VCaP (cell line): ENCODE measurements at regions not wholly inside any gene's neighbourhood (a gene's known extent, or its start where the extent isn't known, plus 50 kb on each side); places are given as distances from the start of the nearest gene placed in this dataset.

Experiments used
- H3K27ac ChIP-seq: fragments of 450-650 bp; 2 replicates; pipeline ENCODE4 v1.5.1; 2017
- TF ChIP-seq, protein P1 (sequence below): fragments of 450-650 bp; conservative IDR thresholded peaks from 2 replicates; pipeline ENCODE4 v1.5.1; 2017; ENCODE audit warnings: mild to moderate bottlenecking, moderate library complexity

GRCh38 chr6:21523652-21524051, 69.9 kb upstream of the SOX4 start:
- no peak overlapping the region for H3K27ac ChIP-seq
- TF ChIP-seq, protein P1, sequence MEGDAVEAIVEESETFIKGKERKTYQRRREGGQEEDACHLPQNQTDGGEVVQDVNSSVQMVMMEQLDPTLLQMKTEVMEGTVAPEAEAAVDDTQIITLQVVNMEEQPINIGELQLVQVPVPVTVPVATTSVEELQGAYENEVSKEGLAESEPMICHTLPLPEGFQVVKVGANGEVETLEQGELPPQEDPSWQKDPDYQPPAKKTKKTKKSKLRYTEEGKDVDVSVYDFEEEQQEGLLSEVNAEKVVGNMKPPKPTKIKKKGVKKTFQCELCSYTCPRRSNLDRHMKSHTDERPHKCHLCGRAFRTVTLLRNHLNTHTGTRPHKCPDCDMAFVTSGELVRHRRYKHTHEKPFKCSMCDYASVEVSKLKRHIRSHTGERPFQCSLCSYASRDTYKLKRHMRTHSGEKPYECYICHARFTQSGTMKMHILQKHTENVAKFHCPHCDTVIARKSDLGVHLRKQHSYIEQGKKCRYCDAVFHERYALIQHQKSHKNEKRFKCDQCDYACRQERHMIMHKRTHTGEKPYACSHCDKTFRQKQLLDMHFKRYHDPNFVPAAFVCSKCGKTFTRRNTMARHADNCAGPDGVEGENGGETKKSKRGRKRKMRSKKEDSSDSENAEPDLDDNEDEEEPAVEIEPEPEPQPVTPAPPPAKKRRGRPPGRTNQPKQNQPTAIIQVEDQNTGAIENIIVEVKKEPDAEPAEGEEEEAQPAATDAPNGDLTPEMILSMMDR, result no peak

- TF ChIP-seq, protein P1, result no peak
- no peak overlapping the region for H3K27ac ChIP-seq
Observed at GRCh38 chr6:21524201-21524600, 69.3 kb upstream of the SOX4 start.

GRCh38 chr6:21526974-21527373, 66.6 kb upstream of the SOX4 start:
- H3K27ac ChIP-seq, result no peak overlapping the region
- TF ChIP-seq, protein P1, result no peak

DNA sequence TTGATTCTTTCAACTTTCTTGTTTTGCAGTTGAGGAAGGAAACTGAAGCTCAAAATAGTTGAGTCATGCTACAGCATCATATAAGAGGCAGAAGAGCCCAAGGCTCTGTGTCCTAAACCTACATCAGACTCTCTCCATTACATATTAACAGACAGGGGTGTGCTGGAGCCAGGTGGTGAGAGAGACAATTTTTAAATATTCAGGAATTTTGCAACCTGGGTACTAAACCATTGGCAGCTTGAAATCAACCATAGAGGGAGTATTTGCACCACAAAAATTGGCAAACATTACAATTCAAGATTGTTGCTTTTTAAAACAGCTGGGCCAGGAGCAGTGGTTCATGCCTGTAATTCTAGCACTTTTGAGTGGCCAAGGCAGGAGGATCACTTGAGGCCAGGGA, 65.8 kb upstream of the SOX4 start:
- H3K27ac ChIP-seq, result no peak overlapping the region
- TF ChIP-seq, protein P1, result no peak

GRCh38 chr6:21529431-21529830, 64.1 kb upstream of the SOX4 start:
- H3K27ac ChIP-seq, result no peak overlapping the region
- TF ChIP-seq, protein P1, result no peak

GRCh38 chr6:21531393-21531792, 62.2 kb upstream of the SOX4 start:
- H3K27ac ChIP-seq, result no peak overlapping the region
- TF ChIP-seq, protein P1, result no peak

- TF ChIP-seq, protein P1, result no peak
- no peak overlapping the region for H3K27ac ChIP-seq
Observed at GRCh38 chr6:21533678-21534077, 59.9 kb upstream of the SOX4 start.
